ENCODE measurements at regions not wholly inside any gene's neighbourhood (a gene's known extent, or its start where the extent isn't known, plus 50 kb on each side); places are given as distances from the start of the nearest gene placed in this dataset.
A peak's percentile ranks its signal among the peaks of the same experiment; 100 is the strongest.

DNA sequence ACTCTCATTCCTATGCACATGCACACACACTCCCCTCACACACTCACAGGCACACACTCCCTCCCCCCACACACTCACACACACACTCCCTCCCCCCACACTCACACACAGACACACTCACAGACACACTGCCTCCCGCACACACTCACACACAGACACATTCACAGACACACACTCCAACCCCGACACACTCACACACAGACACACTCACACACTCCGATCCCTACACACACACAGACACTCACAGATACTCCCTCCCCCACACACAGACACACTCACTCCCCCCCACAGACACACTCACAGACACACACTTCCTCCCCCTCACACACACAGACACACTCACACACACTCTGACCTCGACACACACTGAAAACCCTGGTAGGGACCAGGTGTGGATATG lies 176.2 kb downstream of the TFAP2C start:
- no peak for DNase-seq

DNA sequence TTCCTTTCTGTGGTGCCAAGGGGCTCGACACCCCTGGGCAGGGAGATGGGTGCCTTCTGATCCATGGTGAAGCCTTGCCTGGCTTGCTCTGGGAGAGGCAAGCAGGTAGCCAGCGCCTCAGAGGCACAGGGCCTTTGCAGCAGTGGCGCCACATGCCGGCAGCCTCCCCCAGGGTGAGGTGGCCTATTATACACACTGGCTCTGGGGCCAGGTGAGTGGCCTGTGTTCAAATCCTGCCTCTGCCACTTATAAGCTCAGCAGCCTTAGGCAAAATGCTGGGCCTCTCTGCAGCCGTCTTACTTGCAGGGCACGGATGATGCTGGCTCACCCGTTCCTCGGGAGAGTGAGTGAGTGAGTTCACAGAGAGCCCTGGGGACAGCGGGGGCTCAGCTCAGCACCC lies 176.9 kb downstream of the TFAP2C start:
- DNase-seq: no peak

DNA sequence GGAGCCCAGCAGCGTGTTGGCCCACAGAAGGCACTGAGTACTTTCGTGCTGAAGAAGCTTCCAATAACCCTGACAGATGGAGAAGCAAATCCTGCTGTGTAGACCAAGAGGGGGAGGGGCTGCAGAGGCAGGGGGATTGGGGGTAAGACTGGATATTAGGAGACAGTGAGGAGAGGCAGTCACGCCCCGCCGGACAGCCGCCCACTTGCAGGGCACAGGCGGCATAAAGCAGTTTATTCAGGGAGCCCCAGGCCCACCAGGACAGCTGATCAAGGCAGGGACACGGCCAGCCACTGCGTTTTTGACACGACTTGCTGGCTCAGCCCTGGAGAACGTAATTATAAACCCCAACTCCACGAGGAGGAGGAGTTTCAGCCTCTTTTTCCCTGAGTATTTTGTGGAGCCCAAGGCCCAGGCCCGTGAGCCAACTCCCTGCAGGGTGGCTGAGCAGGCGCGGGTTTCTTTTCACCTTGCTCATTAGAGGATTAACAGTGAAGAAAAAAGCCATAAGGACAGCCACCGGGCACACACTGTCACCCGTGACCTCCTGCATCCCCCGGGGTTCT lies 177.9 kb downstream of the TFAP2C start:
- DNase-seq: no peak

DNA sequence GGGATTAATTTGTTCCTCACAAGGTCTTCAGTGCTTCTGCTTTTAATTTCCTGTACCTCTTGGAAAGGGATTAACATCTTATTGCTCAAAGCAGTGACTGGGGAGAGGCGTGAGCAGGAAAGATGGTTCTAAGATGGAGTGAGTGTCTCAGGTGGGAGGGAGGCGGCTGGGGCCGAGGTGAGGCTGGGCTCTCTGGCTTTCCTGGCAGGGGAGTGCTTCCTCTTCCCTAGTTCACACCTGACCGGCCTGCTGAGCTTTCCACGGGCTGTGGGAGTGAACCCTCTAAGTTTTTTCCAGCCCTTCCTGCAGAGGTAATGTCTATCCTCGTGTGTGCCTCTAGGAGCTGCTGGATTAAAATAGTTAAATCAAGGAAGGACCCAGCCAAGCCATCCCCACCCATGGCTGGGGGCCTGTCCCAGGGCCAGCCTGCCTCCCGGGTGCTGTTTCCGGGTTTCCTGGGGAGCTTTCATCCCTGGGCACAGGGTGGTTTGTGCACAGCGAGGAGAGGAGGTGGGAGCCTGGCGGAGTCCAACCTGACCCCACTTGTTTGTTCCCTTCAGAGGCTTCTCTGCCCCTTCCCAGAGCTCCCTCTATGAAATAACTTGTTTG lies 179.1 kb downstream of the TFAP2C start:
- no peak for DNase-seq

DNA sequence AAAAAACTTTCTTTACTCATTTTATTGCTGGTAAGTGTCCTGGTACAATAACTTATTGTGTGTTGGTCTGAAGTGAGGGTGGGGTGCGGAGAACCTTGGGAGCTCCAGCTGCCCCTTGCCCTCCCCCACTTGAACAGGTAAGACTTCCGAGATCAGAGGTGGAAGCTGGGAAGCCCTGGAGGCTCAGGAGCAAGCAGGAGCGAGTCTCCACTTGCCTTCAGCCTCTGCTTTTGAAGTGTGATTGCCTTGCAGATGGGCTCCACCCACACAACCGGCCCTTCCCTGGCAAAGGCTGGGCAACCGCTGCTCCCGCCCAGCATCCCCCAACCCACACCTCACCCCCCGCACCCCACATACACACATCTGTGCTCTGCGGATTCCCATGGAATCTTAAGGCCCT lies 179.6 kb downstream of the TFAP2C start:
- DNase-seq: no peak

DNA sequence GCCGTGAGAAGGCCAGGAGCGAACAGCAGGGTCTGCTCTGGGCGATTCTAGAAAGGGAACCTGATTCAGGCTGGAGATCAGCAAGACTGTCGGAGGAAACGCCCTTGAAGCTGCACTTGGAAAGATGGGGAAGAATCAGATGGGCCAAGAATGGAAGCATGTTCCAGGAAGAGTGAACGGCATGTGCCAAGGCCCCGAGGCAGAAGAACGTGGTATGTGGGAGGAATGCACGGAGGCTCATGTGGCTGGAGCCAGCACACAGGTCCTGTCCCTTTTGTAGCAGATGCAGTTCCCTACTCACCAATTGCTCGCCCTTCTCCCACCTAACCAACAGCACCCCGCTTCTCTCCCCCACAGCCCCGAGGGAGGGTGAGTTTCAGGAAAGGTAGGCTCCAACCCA lies 180.6 kb downstream of the TFAP2C start:
- DNase-seq: no peak

DNA sequence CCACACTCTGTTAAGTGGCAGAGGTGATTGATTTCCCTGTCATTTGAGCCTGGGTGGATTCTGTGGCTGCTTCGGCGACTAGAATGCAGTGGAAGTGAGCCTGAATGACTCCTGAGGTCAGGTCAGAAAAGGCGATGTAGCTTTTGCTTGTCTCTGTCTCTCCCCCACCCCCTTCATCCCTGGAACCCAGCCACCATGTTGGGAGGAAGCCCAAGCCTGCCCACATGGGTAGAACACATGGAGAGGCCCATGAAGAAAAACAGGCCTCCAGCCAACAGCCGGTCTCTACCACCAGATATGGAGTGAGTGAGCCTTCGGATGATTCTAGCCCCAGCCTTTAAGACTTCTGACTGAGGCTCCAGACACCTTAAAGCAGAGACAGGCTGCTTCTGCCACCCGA lies 181.0 kb downstream of the TFAP2C start:
- no peak for DNase-seq

DNA sequence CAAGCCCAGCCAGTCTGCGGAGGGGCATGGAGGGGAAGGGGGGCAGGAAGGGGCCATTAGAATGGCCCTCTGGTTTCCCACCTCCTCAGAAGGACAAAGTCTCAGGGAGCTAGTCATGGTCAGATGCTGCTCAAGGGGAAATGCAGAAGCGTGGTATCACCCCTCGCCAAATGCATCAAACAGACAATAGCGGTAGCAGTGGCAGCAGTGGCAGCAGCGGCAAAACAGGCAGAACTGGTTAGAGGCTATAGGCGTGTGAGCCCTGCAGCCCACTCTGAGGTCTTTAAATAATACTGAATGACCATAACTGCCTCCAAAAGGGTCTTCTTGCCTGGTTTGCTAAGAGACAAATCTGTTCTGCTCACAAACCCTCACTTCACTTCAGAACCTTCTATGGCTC lies 186.7 kb downstream of the TFAP2C start:
- DNase-seq: no peak

DNA sequence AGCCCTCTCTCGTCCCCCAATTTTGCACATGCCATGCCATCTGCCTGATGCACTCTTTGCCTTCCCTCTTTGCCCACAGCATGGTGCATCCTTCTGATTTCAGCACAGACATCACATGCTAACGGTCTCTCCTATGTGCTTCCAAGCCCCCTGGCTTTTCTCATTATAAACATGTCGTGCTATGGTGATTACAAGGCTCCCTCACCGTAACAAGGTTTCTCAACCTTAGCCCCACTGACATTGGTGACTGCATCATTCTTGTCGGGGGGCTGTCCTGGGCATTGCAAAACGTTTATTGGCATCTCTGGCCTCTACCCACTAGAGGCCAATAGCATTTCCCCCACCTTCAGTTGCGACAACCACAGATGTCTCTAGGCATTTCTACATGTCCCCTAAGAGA lies 187.2 kb downstream of the TFAP2C start:
- peak; percentile 65 for DNase-seq

DNA sequence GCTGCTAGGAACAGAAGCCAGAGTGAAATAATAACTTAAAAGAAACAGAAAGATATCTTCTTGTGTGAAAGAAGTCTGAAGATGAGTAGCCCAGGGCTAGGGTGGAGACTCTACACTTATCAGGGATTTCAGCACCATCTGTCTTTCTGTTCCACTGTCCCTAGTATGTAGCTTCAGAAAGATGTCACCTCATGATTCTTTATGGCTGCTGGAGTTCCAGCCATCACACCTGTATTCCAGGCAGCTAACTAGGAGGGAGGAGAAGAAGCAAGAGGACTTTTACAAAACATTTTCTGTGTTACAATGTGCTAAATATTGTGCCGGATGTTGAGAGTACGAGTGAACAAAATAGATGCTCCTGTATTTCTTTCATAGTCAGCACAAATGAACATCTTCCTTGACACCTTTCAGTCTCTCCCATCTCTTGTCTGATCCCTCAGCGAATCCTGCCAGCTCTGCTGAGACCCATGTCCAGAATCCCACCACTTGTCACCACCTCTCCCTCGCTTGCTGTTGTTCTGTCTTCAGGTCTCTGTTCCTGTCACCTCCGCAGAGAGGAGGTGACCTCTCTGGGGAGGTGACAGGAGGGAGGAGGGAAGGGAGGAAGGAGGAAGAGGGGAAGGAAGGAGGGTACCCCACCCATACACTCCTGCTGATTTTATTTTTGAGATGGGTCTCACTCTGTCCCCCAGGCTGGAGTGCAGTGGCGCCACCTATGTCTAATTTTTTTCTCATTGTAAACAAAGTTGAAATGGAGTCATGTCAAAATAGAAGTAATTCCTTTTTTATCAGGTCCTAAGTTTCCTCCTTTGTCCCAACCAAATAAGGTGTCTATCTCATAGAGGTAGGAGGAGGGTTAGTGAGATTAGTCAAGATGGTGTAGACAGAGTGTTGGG lies 188.9 kb downstream of the TFAP2C start:
- no peak for DNase-seq

DNA sequence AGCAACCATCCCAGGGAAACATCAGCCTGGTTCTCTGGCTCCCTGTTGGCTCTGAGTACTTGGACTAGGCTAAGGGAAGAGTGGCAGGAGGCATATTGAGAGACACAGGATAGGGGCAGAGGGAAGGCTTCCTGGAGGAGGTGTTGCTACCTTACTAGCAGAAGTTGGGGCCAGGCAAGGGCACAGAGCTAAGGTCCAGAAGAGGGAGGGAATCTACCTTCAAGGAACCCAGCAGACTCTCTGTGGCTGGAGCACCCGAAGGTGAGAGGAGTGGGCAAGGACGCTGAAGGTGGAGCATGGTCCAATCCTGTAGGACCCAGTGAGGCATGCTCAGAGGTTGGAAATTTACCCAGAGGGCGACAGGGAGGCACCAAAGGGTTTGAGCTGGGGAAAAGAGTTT lies 191.9 kb downstream of the TFAP2C start:
- DNase-seq: no peak

DNA sequence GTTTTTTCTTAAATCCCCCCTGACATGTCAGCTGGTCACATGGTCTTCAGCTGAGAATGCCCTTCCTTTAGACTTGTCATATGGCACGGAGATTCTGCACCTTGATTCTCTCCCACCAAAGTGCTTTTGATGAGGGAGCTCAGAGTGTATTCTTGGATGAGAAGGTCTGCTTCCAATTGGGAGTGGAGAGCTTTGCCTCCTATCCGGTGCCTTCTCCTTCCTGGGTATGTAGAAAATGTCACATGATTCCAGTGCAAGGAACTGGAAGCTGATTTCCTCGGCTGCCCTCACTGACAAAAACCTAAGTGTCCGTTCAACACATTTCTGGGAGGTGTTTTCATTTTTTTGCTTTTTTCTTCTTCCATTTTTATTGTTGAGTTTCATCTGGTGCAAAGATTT lies 197.2 kb downstream of the TFAP2C start:
- no peak for DNase-seq

DNA sequence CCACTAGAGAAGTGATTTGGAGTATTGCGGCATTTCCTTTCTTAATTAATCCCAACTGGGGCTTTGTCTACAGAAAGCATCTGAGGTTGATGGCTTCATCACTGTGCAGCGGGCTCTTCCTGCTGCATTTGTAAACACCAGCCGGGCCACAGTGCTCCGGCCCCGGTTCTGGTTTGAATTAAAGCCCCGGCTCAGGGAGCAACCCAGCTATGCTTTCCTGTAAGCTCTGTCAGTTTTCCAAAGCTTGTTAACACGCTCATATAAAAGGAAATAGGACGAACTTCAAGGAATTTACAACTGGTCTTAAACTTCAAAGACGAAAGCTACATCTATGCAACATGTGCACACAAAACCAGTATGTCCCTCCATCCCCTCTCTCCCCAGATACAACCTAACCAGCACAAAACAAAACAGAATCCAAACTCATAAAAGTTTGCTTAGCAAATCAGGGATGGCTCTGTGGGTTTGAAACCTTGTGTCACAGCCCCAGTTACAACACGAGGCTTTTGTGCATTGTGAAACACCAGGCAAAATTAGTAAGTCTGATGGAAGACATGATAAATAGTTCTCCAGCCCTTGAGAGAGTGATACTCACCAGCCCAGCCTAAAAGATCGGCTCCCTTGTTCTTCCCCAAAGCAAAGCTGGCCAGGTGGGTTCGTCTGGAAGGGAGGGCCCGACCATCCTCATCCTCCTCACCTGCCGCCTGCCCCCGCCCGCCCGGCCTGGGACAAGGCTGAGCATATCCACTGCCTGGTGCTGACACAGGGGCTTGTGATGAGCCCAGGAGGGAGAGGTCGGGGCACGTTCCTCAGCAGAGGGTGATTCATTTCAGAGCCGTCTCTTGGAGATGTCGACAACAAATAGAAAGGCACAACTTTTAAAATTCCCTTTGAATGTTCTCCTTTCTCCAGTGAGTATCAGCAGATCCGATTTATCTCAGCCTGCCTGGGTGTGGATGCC lies 197.9 kb downstream of the TFAP2C start:
- DNase-seq: peak; percentile 78

DNA sequence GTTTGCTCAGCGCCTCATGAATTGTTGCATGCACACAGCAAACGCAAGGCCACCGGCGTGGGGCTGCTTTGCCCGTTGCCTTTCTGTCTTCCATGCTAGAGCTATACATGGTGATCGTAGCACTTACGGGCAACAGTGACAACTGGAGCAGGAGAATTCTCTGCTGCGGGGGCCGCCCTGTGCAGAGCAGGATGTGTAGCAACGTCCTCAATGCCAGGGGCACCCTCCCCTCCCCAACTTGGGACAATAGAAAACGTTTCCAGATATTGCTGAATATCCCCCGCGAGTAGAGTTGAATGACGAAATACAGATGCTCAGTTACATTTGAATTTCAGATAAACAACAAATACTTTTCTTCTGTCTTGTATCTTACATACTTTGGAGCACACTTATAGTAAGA lies 198.7 kb downstream of the TFAP2C start:
- DNase-seq: no peak

DNA sequence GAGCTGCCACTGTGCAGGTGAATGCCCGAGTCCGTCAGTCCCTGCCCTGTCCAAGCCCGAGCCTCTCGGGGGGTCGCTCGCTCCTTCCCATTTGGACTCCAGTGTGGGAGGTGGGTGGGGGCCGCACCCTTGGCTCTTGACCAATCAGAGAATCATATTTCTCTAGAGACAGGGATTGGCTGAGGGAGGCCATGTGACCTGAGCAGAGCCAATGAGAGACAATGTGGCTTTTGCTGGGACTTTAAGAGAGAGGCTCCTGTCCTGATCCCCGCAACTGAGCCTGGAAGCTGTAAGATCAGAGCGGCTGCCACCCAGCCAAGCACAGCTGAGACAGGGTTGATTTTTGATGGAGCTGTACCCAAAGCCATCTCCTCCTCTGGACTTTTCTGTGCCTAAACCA lies 199.3 kb downstream of the TFAP2C start:
- no peak for DNase-seq

DNA sequence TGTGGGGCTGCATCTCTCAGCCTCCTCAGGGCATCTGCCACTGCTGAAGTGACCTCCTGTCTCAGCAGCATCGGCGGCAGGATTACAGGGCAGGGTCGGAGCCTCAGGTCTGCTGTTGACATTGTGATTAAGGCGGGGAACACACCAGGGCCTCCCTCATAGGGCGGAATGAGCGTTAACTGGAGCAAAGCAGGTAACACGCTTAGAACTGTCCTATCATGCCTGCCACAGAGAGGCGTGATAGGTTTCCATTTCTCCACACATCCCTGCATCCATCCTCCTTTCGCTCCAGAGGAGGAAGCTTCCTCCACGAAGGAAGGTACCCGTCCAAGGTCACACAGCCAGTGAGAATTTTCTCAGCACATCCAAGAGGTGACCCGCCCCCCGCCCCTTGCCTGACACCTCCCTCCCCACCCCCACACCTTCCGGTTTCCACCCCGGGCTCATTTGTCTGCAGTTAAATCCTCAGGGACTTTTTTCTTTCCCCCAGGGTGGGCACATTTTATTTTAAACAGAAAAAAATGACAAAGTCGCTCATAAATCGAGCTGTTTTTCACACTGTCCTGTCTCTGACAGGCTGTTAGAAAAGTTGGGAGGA lies 200.8 kb downstream of the TFAP2C start:
- no peak for DNase-seq

DNA sequence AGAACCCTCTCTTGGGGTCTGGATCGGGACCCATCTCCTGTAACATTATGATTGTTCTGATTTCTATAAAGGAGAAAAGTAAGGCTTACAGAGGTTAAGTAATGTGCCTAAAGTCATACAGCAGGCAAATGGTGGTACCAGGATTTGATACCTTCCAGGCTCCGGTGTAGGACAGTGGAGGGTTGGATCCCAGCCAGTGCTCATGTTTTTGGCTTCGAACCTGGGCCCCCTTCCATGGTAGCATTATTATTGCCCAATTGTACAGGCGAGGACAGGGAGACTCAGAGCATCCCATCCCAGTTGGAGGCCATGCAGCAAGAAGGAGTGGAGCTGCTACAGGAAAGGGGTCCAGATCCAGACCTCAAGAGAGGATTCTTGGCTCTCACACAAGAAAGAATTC lies 202.7 kb downstream of the TFAP2C start:
- DNase-seq: no peak

DNA sequence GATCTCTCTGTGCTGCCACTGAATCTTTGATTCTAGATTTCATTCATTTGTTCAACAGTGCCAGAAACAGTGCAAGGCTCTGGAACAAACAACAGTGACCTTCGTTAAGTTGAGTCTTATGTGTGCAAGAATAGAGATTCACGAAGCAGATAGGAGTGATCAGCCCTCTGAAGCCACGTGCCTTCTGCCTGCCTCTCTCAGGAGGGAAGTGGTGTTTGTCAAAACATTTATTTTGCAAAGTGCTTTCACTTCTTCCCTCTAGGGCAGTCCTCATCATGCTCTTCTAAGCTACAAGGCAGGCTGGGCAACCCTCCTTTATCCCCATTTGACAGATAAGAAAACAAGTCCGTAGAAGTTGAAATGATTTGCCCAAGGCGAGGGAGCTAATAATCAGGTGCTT lies 204.3 kb downstream of the TFAP2C start:
- DNase-seq: peak; percentile 75

DNA sequence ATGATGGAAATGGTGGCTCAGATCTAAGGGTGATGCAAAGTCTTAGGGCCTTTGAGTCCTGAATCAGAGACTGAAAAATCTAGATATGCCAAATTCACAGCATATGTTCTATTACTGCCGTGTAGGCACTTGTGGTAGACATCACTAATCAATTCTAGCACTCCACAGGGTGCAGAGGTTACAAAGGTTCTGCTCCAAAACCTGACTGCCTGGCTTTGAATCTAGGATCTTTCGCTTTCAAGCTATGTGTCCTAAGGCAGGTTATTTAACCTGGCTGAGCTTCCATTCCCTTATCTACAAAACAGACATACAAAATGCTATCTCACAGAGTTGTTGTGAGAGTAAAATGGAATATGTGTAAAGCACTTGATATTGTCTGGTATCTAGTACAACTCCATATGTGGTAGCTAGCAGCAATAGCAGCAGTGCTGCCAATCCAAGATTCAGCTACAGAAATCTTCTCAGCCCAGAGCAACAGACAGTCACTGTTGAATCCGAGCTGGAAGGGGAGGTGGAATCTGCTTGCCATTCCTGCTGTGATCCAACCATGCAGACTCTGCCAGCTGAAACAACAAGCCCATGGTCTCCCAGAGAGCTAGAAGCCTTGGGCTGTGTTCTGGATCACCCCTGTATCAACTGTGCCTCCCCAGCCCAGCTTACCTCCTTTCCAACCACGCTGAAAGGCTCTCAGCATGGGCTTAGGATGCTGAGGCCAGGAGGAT lies 206.9 kb downstream of the TFAP2C start:
- no peak for DNase-seq

DNA sequence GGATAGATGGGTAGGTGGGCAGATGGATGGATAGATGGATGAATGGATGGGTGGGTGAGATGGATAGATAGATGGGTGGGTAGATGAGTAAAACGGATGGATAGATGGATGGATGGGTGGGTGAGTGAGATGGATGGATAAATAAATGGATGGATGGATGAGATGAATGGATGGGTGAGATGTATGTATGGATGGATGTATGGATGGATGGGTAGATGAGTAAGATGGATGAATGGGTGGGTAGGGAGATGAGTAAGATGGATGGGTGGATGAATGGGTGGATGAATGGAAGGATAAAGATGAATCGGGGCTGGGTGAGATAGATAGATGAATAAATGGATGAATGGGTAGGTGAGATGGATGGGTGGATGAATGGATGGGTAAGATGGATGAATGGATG lies 210.1 kb downstream of the TFAP2C start:
- DNase-seq: no peak

DNA sequence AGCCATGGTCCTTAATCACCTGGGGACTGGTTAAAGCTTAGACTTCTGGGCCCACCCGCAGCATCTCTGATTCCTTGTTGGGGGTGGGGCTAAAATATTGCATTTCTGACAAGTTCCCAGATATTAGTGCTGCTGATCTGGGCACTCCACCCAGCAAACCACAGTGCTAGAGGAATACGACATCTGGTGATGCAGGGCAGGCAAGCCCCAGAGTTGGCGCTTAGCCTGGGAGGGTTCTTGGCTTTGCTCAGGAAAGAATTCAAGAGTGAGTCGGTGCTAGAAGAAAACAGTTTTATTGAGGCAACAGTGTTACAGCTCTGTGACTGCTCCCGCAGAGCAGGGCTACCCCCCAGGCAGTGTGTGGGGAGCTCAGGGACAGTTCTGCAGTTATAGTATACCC lies 210.7 kb downstream of the TFAP2C start:
- no peak for DNase-seq

DNA sequence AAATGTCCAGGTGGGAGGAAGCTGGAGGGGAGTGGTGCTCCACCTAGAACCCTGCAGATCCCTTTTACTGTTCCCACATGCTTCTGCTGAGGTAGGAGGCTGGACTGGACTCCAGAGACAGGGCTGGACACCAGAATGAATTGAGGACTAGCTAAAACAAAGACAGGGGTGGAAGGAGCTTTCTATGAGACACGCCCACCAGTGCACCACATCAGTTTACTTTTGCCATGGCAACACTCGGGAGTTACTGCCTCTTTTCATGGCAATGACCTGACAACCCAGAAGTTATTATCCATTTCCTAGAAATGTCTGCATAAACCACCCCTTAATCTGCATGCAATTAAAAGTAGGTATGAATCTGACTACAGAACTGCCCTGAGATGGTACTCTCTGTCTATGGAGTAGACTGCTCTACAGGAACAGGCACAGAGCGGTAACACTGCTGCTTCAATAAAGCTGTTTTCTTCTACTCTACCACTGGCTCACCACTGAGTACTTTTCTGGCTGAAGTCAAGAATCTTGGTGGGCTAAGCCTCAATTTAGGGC lies 211.7 kb downstream of the TFAP2C start:
- peak; percentile 33 for DNase-seq

All from MV-4-11 (cell line).